Aorta (tissue), 5 donors: ENCODE measurements at regions not wholly inside any gene's neighbourhood (a gene's known extent, or its start where the extent isn't known, plus 50 kb on each side); places are given as distances from the start of the nearest gene placed in this dataset.

ENCODE experiments used
- ATAC-seq: fragments of 200-7000 bp; cut with Tn5 transposase; one replicate; pipeline ENCODE4 v1.9.1; 2022; ENCODE audit warnings: moderate library complexity; ENCODE audit not compliant: low FRiP score
- DNase-seq, 2 donors: peaks; one replicate each; pipeline ENCODE4 v3.0.0-alpha.2; 2020
- H3K27ac ChIP-seq, 2 donors: one replicate each; pipeline ENCODE4 v1.5.1; 2013; ENCODE audit warnings: low read length in 2 of 2, mild to moderate bottlenecking in 2 of 2, moderate library complexity in 2 of 2, control low read depth in 1 of 2, inconsistent platforms in 1 of 2, low read depth in 1 of 2
- H3K27me3 ChIP-seq, 2 donors: one replicate each; pipeline ENCODE4 v1.6.1; 2013; ENCODE audit warnings: control low read depth in 1 of 2, low read length in 1 of 2, mild to moderate bottlenecking in 1 of 2, moderate library complexity in 1 of 2; ENCODE audit not compliant: insufficient read depth in 2 of 2, control insufficient read depth in 1 of 2
- H3K36me3 ChIP-seq, 2 donors: one replicate each; pipeline ENCODE4 v1.6.1; 2013; ENCODE audit warnings: control low read depth in 1 of 2, low read length in 1 of 2, mild to moderate bottlenecking in 1 of 2; ENCODE audit not compliant: insufficient read depth in 2 of 2, control insufficient read depth in 1 of 2
- H3K4me1 ChIP-seq, 2 donors: one replicate each; pipeline ENCODE4 v1.6.1; 2013; ENCODE audit warnings: low read length in 2 of 2, control low read depth in 1 of 2, mild to moderate bottlenecking in 1 of 2, moderate library complexity in 1 of 2; ENCODE audit not compliant: insufficient read depth in 2 of 2, control insufficient read depth in 1 of 2
- H3K4me3 ChIP-seq, 2 donors: one replicate each; pipeline ENCODE4 v1.5.1; 2013; ENCODE audit warnings: low read length in 2 of 2, control low read depth in 1 of 2, mild to moderate bottlenecking in 1 of 2
- H3K9me3 ChIP-seq: one replicate; pipeline ENCODE4 v1.6.1; 2013; ENCODE audit warnings: mild to moderate bottlenecking, low read length; ENCODE audit not compliant: control insufficient read depth
- WGBS, 2 donors: extraction: QIAGEN DNeasy Blood & Tissue Kit; methylation state at CpG; one replicate each; pipeline ENCODE4 v1.1.7; 2013; 5-methylcytosine and 5-hydroxymethylcytosine counted together
- intact Hi-C, 2 donors: fragments of 100-400 bp; cut with DNase I; formaldehyde crosslinking; loops; one replicate each; pipeline versions ENCODE4 v1.14.2 to v1.15.0; 2022
- donor health status: healthy with polysubstance abuse.
- donor health status: Bipolar disorder and iron deficiency.
- donor health status: DM: no; HTN: no; CAD: no.
- donor health status: DM: no; HTN: no; CAD: no.
- donor health status: DM: yes; HTN: yes; CAD: no.

DNA sequence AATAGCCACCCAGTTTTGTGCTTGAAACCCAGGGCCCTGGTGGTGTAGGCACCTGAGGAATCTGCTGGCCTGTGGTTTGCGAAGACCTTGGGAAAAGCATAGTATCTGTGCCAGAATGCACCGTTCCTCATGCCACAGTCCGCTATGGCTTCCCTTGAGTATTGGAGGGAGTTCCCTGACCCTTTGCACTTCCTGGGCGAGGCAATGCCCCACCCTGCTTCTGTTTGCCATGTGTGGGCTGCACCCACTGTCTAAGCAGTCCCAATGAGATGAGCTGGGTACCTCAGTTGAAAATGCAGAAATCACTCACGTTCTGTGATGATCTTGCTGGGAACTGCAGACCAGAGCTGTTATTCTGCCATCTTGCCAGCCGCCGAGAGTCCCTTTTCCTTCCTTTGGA is 483.5 kb downstream of the AGTPBP1 start:
- WGBS, 2 donors: 90 to 95% methylated on average over 7 of the region's 7 CpGs
- Histone ChIP-seq H3K9me3 (no peaks in the 10 kb centered on the region), H3K4me3 (no peak overlapping the region), H3K36me3 (no peaks in the 10 kb centered on the region), H3K4me1 (no peaks in the 10 kb centered on the region), H3K27ac (no peak overlapping the region), H3K27me3 (no peaks in the 10 kb centered on the region)
- intact Hi-C loops: loop anchor here (5.0 to 10.0 kb wide), 2 partner anchors 563 to 861 kb away; no protein-coding TSS in a partner anchor
- ATAC-seq: no peak
- DNase-seq: no peak

DNA sequence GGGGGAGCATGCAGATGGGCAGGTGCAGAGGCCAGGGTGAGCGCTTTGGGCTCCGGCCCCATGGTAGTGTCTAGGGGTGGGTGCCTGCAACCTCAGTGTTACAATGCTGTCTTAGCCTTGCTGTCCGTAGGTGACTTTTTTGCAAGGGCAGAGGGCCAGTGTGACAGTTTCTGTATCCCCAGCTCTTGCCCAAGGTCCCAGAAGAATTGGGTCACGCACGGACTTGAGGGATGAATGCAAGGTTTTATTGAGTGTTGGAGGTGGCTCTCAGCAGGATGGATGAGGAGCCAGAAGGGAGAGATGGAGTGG is 492.5 kb downstream of the AGTPBP1 start:
- Histone ChIP-seq H3K27ac (no peak overlapping the region), H3K9me3 (no peaks in the 10 kb centered on the region), H3K4me3 (no peak overlapping the region), H3K27me3 (peaks cover 0 to 2% of the 10 kb centered on the region in 2 donors), H3K4me1 (no peaks in the 10 kb centered on the region), H3K36me3 (no peaks in the 10 kb centered on the region)
- 96 to 98% methylated on average over 5 of the region's 5 CpGs for WGBS, 2 donors
- intact Hi-C loops: no loop called here
- DNase-seq (no peak), ATAC-seq (no peak)

DNA sequence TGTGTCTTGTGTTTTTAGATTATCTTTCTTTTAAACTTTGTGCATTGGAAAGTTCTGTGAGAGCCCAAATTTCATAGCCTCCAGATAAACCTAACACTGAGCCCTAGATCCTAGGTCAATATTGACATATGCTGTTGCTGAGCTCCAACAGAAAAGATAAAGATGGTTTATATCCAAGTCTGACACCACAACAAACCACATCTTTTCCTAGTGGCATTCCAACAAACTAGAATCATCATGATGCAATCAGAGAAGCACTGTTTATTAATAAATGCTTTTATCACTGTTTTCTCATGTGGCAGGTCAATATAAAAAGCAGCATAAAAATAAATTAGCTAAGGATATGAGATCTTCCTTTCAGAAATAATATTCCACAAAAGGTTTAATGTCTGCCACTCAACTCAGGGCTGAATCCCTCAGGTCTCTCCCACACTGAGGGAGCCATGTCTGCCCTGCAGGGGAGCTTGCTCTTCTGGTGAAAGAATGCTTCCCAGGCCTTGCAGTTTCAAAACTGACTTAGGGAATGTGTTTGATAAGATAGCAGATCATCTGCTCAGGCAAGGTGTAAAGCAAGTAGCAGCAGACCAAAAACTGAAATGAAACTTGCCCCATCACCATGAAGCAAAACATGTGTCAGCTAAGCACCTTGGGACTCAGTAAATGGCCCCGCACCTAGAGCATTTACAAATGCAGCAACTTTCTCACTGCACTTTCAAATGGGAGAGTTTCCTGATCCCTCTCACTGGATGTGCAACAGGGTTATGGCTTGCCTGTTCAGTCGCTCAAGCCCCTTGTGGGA is 493.0 kb downstream of the AGTPBP1 start:
- no peaks in the 10 kb centered on the region for H3K36me3 ChIP-seq
- peak; percentile 26 for ATAC-seq
- no peak for DNase-seq
- peaks cover 0 to 2% of the 10 kb centered on the region in 2 donors for H3K27me3 ChIP-seq
- WGBS, 2 donors: 96 to 98% methylated on average over 2 of the region's 2 CpGs
- H3K4me1 ChIP-seq: no peaks in the 10 kb centered on the region
- intact Hi-C loops: no loop called here
- H3K9me3 ChIP-seq: no peaks in the 10 kb centered on the region
- H3K4me3 ChIP-seq: no peak overlapping the region
- no peak overlapping the region for H3K27ac ChIP-seq

DNA sequence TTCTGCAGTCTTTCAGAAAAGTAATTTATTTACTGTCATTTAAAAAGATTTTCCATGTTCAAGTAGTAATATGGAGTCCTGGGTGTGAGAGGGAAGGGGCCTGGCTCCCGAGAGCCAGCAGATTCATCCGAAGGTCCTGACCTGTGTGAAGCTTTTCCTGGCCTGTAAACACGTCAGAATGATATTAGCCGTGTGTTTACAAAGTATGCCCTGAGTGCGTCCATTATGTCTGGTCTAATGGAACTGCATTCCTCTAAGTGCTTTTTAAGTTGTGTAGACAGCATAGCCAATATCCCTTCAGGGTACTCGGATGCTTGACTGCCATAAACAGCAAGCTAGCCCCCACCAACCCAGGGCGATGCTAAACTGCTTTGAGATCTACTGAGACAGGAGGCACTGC is 495.2 kb downstream of the AGTPBP1 start:
- DNase-seq (no peak), ATAC-seq (no peak)
- no peaks in the 10 kb centered on the region for H3K36me3 ChIP-seq
- no peaks in the 10 kb centered on the region for H3K4me1 ChIP-seq
- H3K27me3 ChIP-seq: peaks cover 0 to 2% of the 10 kb centered on the region in 2 donors
- H3K9me3 ChIP-seq: no peaks in the 10 kb centered on the region
- intact Hi-C loops: no loop called here
- WGBS, 2 donors: 91 to 94% methylated on average over 7 of the region's 7 CpGs
- no peak overlapping the region for H3K27ac ChIP-seq
- no peak overlapping the region for H3K4me3 ChIP-seq

DNA sequence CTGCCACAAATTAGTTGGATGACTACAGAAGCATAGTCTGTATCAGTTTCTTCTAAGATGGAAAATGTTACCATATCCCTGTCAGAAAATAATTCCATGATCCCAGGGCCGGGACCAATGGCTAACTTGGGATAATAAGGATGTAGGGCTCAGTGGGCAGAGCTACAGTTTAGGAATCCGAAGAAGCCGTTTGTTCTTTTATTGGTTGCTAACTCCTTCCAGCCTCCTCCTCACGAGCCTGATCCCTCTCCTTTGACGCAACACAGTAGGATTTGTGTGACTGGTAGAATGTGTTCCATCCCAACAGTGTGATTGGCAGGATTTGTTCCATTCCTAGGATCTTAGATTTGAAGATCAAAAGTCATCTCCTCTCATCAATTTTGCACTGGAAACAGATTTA is 496.9 kb downstream of the AGTPBP1 start:
- no peaks in the 10 kb centered on the region for H3K4me1 ChIP-seq
- no peaks in the 10 kb centered on the region for H3K9me3 ChIP-seq
- no peak overlapping the region for H3K27ac ChIP-seq
- no peak for DNase-seq
- H3K4me3 ChIP-seq: no peak overlapping the region
- H3K36me3 ChIP-seq: no peaks in the 10 kb centered on the region
- intact Hi-C loops: no loop called here
- ATAC-seq: no peak
- H3K27me3 ChIP-seq: peaks cover 0 to 2% of the 10 kb centered on the region in 2 donors
- WGBS, 2 donors: 82 to 90% methylated on average over 5 of the region's 5 CpGs

DNA sequence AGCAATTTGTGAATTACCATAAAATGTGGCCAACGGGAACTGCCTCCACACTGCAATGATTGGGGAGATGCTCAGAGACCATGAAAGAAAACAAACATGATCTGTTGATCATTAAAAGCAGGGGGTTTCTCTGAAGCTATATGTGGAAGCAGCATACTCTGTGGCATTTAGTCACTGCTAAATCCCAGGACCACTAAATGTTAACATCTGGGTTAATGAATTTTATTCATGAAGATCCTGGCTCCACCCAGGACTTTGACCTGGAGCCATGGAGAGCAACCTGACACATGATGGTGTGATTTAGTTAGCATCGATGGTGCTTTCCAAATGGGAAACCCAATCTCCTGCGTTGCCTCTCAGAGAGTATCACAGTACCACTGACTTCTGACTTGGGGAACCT is 497.8 kb downstream of the AGTPBP1 start:
- DNase-seq: no peak
- no peak overlapping the region for H3K4me3 ChIP-seq
- no peak for ATAC-seq
- peaks cover 0 to 2% of the 10 kb centered on the region in 2 donors for H3K27me3 ChIP-seq
- WGBS, 2 donors: 85 to 92% methylated on average over 3 of the region's 3 CpGs
- intact Hi-C loops: no loop called here
- H3K27ac ChIP-seq: no peak overlapping the region
- no peaks in the 10 kb centered on the region for H3K36me3 ChIP-seq
- H3K9me3 ChIP-seq: no peaks in the 10 kb centered on the region
- no peaks in the 10 kb centered on the region for H3K4me1 ChIP-seq

DNA sequence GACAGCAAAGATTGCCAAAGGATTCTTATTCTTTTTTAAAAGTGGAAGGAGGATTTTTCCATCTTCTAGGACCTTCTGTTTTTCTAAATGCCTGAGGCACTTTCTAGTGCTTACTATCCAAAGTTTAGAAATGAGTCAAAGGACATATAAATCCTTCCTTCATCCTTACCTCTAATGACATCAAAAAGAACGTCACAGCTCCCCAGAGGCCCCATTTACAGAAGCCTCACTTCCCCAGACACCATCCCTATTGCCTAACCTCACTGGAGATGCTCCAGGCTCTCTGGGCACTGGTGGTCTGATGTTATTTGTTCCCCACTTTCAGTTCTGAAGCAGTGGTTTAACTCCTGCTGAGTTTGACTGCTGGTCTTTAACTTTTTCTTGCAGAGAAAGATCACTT is 504.3 kb downstream of the AGTPBP1 start:
- DNase-seq (no peak), ATAC-seq (no peak)
- H3K4me1 ChIP-seq: no peaks in the 10 kb centered on the region
- no peaks in the 10 kb centered on the region for H3K9me3 ChIP-seq
- no peak overlapping the region for H3K4me3 ChIP-seq
- WGBS, 2 donors: 0 to 48% methylated on average over 1 of the region's 1 CpG
- no peaks in the 10 kb centered on the region for H3K27me3 ChIP-seq
- no peak overlapping the region for H3K27ac ChIP-seq
- no peaks in the 10 kb centered on the region for H3K36me3 ChIP-seq
- intact Hi-C loops: no loop called here

DNA sequence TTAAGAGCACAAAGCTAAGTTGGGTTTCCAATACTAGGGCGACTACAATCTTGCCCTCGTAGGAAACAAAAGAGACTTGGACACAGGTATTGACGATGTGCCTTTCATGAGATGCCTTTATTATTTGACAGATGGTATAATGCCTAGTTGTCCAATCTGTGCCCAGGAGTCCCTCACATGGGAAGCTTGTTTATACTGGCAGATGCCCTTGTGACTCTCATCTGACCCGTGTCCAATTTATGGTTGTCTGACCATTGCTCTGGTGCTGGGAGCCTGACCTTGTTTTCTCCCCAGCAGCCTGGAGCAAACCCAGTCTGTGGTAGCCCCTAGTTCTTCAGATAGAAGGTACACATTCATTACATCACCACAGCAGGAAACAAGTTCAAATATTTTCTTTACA is 511.7 kb downstream of the AGTPBP1 start:
- H3K27ac ChIP-seq: no peak overlapping the region
- WGBS, 2 donors: 87 to 90% methylated on average over 4 of the region's 4 CpGs
- ATAC-seq (no peak), DNase-seq (no peak)
- H3K4me1 ChIP-seq: peaks cover 0 to 2% of the 10 kb centered on the region in 2 donors
- no peaks in the 10 kb centered on the region for H3K9me3 ChIP-seq
- H3K36me3 ChIP-seq: no peaks in the 10 kb centered on the region
- no peak overlapping the region for H3K4me3 ChIP-seq
- no peaks in the 10 kb centered on the region for H3K27me3 ChIP-seq
- intact Hi-C loops: no loop called here

DNA sequence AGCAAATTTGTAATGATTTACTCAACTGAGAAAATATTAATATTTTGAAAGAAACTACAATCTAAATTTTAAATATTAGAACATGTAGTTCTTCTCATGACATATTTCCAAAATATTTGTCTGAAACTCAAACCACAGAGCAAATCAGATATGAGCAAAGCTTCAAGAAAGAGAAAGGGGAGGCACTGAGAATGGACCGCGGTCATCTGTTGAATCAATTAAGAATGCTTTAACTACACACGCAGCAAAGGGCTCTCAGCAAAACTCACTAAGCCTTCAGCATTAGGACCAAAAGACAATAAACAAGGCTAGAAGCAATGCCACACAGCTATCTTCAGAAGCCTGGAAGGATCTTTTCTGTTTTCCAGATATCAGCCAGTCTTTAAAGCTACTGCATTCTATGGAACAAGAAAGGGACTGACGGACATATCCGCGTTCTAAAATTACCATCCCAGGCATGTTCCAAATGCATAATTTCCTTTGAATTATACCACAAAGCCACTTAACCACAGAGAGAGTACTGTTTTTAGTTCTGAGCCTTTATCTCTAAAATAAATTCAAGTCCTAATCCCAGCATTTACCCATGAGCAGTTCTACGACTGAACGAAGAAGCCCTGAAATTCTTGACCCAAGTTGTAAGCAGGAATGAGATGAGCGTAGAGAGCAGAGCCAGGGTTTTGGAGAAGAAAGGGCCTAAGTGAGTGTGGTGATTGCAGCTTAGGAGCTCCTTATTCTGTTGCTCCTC is 513.5 kb downstream of the AGTPBP1 start:
- H3K4me3 ChIP-seq: no peak overlapping the region
- no peaks in the 10 kb centered on the region for H3K36me3 ChIP-seq
- no peaks in the 10 kb centered on the region for H3K27me3 ChIP-seq
- no peak overlapping the region for H3K27ac ChIP-seq
- no peaks in the 10 kb centered on the region for H3K9me3 ChIP-seq
- ATAC-seq (no peak), DNase-seq (no peak)
- peaks cover 0 to 2% of the 10 kb centered on the region in 2 donors for H3K4me1 ChIP-seq
- 34 to 40% methylated on average over 9 of the region's 9 CpGs for WGBS, 2 donors
- intact Hi-C loops: loop anchor here in 1 of 2 donors (10.0 kb wide), 1 partner anchor 363 kb away; no protein-coding TSS in a partner anchor
